Body of pancreas (tissue), 4 donors: ENCODE measurements at regions not wholly inside any gene's neighbourhood (a gene's known extent, or its start where the extent isn't known, plus 50 kb on each side); places are given as distances from the start of the nearest gene placed in this dataset.

Experiments
- POLR2A ChIP-seq, 3 donors: fragments of 450-650 bp; IDR thresholded peaks; one replicate each; pipeline ENCODE4 v1.6.1; 2016; ENCODE audit warnings: antibody characterized with exemption in 3 of 3, mild to moderate bottlenecking in 2 of 3
- TF ChIP-seq, protein P1 (sequence below), 7 experiments: fragments of 450-650 bp in 4 of 7; fragments of 200-600 bp in 3 of 7; sonication (generic) in 3 of 7; IDR thresholded peaks; one replicate each; pipeline ENCODE4 v1.5.1; 2016 to 2019; ENCODE audit warnings: antibody characterized with exemption in 7 of 7

DNA sequence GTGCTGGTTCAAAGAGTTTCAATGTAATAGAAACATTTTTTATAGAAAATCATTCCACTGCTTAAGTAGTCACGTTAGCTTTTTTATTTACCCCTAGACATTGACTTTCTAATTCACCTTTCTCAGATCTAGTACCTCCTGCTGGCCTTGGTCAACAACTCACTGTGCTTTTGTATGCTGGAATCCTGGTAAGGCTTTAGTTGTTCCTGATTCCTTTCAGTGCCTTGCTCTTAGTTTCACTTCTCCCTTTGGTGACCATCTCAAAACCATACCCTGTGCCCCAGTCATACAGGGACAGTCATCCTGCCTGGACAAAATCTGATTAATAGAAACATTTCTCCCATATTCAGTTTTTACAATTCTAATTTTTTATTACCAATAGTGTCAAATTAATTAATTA lies 130.2 kb downstream of the GPR37 start:
- TF ChIP-seq, protein P1, sequence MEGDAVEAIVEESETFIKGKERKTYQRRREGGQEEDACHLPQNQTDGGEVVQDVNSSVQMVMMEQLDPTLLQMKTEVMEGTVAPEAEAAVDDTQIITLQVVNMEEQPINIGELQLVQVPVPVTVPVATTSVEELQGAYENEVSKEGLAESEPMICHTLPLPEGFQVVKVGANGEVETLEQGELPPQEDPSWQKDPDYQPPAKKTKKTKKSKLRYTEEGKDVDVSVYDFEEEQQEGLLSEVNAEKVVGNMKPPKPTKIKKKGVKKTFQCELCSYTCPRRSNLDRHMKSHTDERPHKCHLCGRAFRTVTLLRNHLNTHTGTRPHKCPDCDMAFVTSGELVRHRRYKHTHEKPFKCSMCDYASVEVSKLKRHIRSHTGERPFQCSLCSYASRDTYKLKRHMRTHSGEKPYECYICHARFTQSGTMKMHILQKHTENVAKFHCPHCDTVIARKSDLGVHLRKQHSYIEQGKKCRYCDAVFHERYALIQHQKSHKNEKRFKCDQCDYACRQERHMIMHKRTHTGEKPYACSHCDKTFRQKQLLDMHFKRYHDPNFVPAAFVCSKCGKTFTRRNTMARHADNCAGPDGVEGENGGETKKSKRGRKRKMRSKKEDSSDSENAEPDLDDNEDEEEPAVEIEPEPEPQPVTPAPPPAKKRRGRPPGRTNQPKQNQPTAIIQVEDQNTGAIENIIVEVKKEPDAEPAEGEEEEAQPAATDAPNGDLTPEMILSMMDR (IDR thresholded peaks at IDR 0.05): no peak
- no peak for TF ChIP-seq POLR2A (IDR thresholded peaks at IDR 0.05)
